CD4-positive, CD25-positive, alpha-beta regulatory T cell (primary cell): ENCODE measurements at regions not wholly inside any gene's neighbourhood (a gene's known extent, or its start where the extent isn't known, plus 50 kb on each side); places are given as distances from the start of the nearest gene placed in this dataset.
A peak's percentile ranks its signal among the peaks of the same experiment; 100 is the strongest.
"Not testable (repeated sequence)": the region's sequence is repeated elsewhere in the genome, so short reads cannot be mapped to it uniquely, and the experiment has no call there.

Source experiments
- ATAC-seq, 2 donors: fragments of 150-1000 bp; cut with Tn5 transposase; one replicate each; pipeline ENCODE4 v1.10.0; 2021; ENCODE audit warnings: low read depth in 2 of 2, moderate number of reproducible peaks in 2 of 2, moderate library complexity in 1 of 2
- DNase-seq, 3 donors: peaks; one replicate each; pipeline versions ENCODE4 v3.0.0 to v3.0.0-alpha.2; 2012 to 2022; ENCODE audit warnings: mixed read lengths in 1 of 3
- H3K27ac ChIP-seq: one replicate; pipeline ENCODE4 v1.7.0; 2013; ENCODE audit warnings: mild to moderate bottlenecking, low read length; ENCODE audit not compliant: insufficient read depth, poor library complexity, severe bottlenecking
- H3K27me3 ChIP-seq: one replicate; pipeline ENCODE4 v1.7.0; 2013; ENCODE audit warnings: low read length; ENCODE audit not compliant: control insufficient read depth, insufficient read depth
- H3K36me3 ChIP-seq: one replicate; pipeline ENCODE4 v1.7.0; 2013; ENCODE audit warnings: mild to moderate bottlenecking, low read length, moderate library complexity; ENCODE audit not compliant: control insufficient read depth, insufficient read depth
- H3K4me1 ChIP-seq: 2 replicates; pipeline ENCODE4 v1.7.0; 2013; ENCODE audit warnings: mild to moderate bottlenecking, low read length; ENCODE audit not compliant: insufficient read depth, control insufficient read depth, poor library complexity, severe bottlenecking
- H3K4me3 ChIP-seq: one replicate; pipeline ENCODE4 v1.7.0; 2013; ENCODE audit warnings: low read depth, mild to moderate bottlenecking, low read length, moderate library complexity
- H3K9me3 ChIP-seq, 2 experiments: 1 replicate in 1 of 2; 2 replicates in 1 of 2; pipeline ENCODE4 v1.7.0; 2013; ENCODE audit warnings: low read length in 2 of 2, mild to moderate bottlenecking in 1 of 2, moderate library complexity in 1 of 2; ENCODE audit not compliant: control insufficient read depth in 2 of 2
- H3K27ac Mint-ChIP-seq, 3 donors: one replicate each; pipeline ENCODE4 v1.8.0; 2020 to 2022; ENCODE audit warnings: mild to moderate bottlenecking in 3 of 3, mixed read lengths in 3 of 3, moderate library complexity in 2 of 3
- H3K27me3 Mint-ChIP-seq: one replicate; pipeline ENCODE4 v1.8.0; 2022; ENCODE audit warnings: mild to moderate bottlenecking, mixed read lengths
- H3K36me3 Mint-ChIP-seq: one replicate; pipeline ENCODE4 v1.8.0; 2020; ENCODE audit warnings: mixed read lengths
- H3K4me1 Mint-ChIP-seq, 4 donors: one replicate each; pipeline ENCODE4 v1.8.0; 2020 to 2022; ENCODE audit warnings: mixed read lengths in 4 of 4, mild to moderate bottlenecking in 1 of 4
- H3K4me3 Mint-ChIP-seq, 4 donors: one replicate each; pipeline ENCODE4 v1.8.0; 2020 to 2022; ENCODE audit warnings: mild to moderate bottlenecking in 4 of 4, mixed read lengths in 4 of 4, moderate library complexity in 3 of 4
- H3K9me3 Mint-ChIP-seq, 7 donors: one replicate each; pipeline ENCODE4 v1.8.0; 2020 to 2022; ENCODE audit warnings: mixed read lengths in 7 of 7, mild to moderate bottlenecking in 3 of 7, moderate library complexity in 2 of 7

DNA sequence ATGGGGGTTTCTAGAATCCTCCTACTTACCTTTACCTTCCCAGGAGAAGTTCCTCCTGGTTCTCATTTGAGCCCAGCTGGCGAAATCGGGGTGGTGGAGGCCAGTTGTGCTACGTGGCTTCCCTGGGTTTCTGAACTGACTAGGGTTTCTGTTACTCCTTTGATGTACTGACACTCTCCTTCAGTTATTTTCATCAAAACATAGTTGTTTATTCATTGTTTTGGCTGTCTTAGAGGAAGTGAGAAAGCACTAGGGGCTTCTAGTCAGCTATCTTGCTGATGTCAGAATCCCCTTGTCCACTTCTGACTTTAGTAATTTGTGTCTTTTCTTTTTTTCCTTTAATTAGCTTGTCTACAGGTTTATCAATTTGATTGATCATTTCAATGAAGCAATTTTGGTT is 332.2 kb upstream of the TANK start:
- H3K4me3 Mint-ChIP-seq = no peak overlapping the region
- no peak overlapping the region for H3K4me3 ChIP-seq
- no peaks in the 10 kb centered on the region for H3K27me3 ChIP-seq
- H3K27me3 Mint-ChIP-seq = peaks cover 5% of the 10 kb centered on the region
- peak overlapping the region in 1 of 3 donors; percentile 62 for H3K27ac Mint-ChIP-seq
- no peak overlapping the region for H3K27ac ChIP-seq
- H3K36me3 ChIP-seq = no peaks in the 10 kb centered on the region
- no peaks in the 10 kb centered on the region for H3K4me1 ChIP-seq
- peaks cover 0 to 33% (median 9%) of the 10 kb centered on the region in 7 donors for H3K9me3 Mint-ChIP-seq
- no peaks in the 10 kb centered on the region for H3K4me1 Mint-ChIP-seq
- no peak for ATAC-seq
- DNase-seq = no peak
- peaks cover 14 to 24% of the 10 kb centered on the region in 2 experiments for H3K9me3 ChIP-seq
- H3K36me3 Mint-ChIP-seq = no peaks in the 10 kb centered on the region

DNA sequence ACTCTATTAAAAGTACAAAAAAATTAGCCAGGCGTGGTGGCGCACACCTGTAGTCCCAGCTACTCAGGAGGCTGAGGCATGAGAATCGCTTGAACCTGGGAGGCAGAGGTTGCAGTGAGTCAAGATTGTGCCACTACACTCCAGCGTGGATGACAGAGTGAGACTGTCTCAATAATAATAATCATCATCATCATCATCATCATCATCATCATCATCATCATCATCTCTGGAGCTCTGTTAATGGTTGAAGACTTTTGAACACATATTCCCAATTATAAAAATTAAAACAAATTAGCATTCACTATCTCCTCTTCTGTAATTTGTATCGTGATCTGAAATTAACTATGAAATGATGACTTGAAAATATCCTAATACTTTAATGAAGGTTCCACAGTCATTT is 327.8 kb upstream of the TANK start:
- H3K27me3 Mint-ChIP-seq, H3K9me3 ChIP-seq, H3K9me3 Mint-ChIP-seq, H3K27me3 ChIP-seq, H3K4me1 ChIP-seq, H3K4me3 Mint-ChIP-seq, H3K27ac Mint-ChIP-seq, H3K36me3 ChIP-seq, DNase-seq, H3K4me3 ChIP-seq, H3K27ac ChIP-seq, ATAC-seq, H3K4me1 Mint-ChIP-seq, H3K36me3 Mint-ChIP-seq: not testable (repeated sequence)

DNA sequence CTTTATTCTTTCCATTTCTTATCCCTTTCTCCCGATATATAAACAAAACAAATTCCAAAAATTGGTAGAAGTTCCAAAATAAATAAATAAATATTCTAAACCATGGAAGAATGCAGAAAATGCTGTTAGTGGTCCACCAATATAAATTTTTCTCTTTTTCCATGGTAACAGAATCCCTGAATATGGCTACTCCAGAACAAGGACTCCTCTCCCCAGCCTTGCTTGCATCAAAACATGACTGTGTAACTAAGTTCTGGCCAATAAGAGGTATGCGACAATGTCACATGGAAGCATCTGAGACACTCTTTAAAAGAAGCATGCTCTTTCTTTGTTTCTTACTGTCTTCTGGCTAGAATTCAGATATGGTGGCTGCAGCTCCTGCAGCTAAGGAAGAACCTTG is 325.1 kb upstream of the TANK start:
- Histone ChIP-seq H3K36me3 (no peaks in the 10 kb centered on the region), H3K27ac (no peak overlapping the region), H3K4me1 (no peaks in the 10 kb centered on the region), H3K4me3 (no peak overlapping the region), H3K27me3 (no peaks in the 10 kb centered on the region), H3K9me3 (no peaks in the 10 kb centered on the region)
- no peaks in the 10 kb centered on the region for H3K4me1 Mint-ChIP-seq
- H3K4me3 Mint-ChIP-seq = no peak overlapping the region
- H3K27me3 Mint-ChIP-seq = no peaks in the 10 kb centered on the region
- H3K9me3 Mint-ChIP-seq = peaks cover 0 to 3% (median 0%) of the 10 kb centered on the region in 7 donors
- ATAC-seq (no peak), DNase-seq (no peak)
- H3K27ac Mint-ChIP-seq = no peak overlapping the region
- H3K36me3 Mint-ChIP-seq = no peaks in the 10 kb centered on the region

DNA sequence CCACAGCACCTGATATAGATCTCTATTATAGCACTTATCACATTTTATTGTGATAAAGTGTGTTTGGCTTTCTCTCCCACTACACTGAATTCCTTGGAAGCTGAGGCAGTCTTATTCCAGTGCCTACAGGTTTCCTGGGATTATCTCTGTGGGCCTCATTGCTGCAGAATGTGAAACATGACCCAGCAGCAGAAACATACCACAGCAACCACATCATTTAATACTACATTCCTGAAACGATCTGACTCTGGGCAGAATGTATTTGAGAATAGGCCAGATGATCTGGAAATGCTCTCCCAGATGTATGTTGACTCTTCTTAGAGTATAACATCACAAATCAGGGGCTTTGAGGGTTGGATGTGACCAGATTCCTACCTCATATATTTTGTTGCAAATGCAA is 323.5 kb upstream of the TANK start:
- H3K9me3 ChIP-seq = no peaks in the 10 kb centered on the region
- H3K27me3 ChIP-seq = no peaks in the 10 kb centered on the region
- Mint-ChIP-seq H3K27me3 (no peaks in the 10 kb centered on the region), H3K9me3 (peaks cover 0 to 5% (median 2%) of the 10 kb centered on the region in 7 donors), H3K36me3 (no peaks in the 10 kb centered on the region), H3K4me1 (no peaks in the 10 kb centered on the region), H3K4me3 (no peak overlapping the region), H3K27ac (no peak overlapping the region)
- DNase-seq (no peak), ATAC-seq (no peak)
- H3K36me3 ChIP-seq = no peaks in the 10 kb centered on the region
- H3K27ac ChIP-seq = no peak overlapping the region
- no peaks in the 10 kb centered on the region for H3K4me1 ChIP-seq
- H3K4me3 ChIP-seq = no peak overlapping the region

DNA sequence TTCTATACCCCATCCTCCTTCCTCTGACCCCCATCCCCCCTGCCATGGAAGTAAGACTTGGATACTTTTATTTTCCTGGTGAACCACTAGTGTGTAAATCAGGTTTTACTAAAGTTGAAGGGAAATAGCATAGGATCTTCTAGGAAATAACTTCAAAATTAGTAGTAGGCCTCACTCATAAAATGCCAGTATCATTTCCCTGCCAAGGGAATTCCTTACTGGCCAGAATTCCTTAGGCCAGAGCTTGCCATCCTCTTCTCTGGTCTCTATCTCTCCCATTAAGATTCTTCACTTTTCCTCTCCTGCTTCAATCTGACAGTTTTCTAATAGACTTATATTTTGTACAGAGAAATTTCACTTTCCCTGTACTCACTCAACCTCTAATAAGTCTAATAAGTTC is 322.8 kb upstream of the TANK start:
- Mint-ChIP-seq H3K9me3 (peaks cover 0 to 5% (median 3%) of the 10 kb centered on the region in 7 donors), H3K4me1 (no peaks in the 10 kb centered on the region), H3K27me3 (no peaks in the 10 kb centered on the region), H3K27ac (no peak overlapping the region), H3K4me3 (no peak overlapping the region), H3K36me3 (no peaks in the 10 kb centered on the region)
- Histone ChIP-seq H3K4me1 (no peaks in the 10 kb centered on the region), H3K9me3 (no peaks in the 10 kb centered on the region), H3K27me3 (no peaks in the 10 kb centered on the region), H3K36me3 (no peaks in the 10 kb centered on the region), H3K27ac (no peak overlapping the region), H3K4me3 (no peak overlapping the region)
- DNase-seq = no peak
- no peak for ATAC-seq

DNA sequence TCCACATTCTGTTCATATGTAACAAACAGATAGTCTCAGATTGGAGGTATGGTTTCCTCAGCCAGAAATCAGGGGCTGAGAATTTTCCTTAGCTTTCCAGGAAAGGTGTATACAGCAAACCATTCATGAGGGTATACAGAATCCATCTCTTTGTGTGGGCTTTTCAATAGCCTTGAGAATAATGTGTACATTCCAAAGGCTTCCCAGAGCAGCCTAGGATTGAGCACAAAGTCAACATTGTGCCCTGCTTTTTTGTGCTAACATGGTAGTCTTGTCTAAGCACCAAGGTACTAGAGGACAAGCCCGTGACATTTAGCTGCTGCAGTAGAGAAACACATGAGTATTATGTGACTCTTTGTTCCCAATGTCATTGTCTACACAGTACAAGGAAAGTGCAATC is 322.1 kb upstream of the TANK start:
- no peak overlapping the region for H3K4me3 ChIP-seq
- Mint-ChIP-seq H3K4me1 (no peaks in the 10 kb centered on the region), H3K4me3 (no peak overlapping the region), H3K9me3 (peaks cover 1 to 10% (median 3%) of the 10 kb centered on the region in 7 donors), H3K27ac (no peak overlapping the region), H3K27me3 (no peaks in the 10 kb centered on the region), H3K36me3 (no peaks in the 10 kb centered on the region)
- no peaks in the 10 kb centered on the region for H3K27me3 ChIP-seq
- H3K4me1 ChIP-seq = no peaks in the 10 kb centered on the region
- ATAC-seq (no peak), DNase-seq (no peak)
- no peaks in the 10 kb centered on the region for H3K9me3 ChIP-seq
- no peaks in the 10 kb centered on the region for H3K36me3 ChIP-seq
- H3K27ac ChIP-seq = no peak overlapping the region

DNA sequence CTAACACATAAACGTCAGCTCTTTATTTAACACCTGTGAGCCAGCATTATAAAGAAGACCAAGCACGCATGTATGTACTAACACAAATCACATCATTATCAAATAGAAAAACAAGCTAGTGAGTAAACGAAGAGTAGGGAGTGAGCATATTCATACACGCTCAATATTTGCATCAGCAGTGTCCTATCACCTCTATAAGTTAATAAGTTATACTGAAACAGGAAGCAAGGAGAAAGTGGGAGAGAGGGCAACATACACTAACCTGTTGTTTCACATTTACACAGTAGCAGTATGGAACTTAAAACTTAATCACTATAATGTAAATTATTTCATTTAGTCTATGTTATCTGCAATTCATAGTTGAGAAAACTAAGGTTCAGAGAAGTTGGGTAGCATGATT is 321.5 kb upstream of the TANK start:
- DNase-seq = no peak
- no peaks in the 10 kb centered on the region for H3K9me3 ChIP-seq
- Mint-ChIP-seq H3K36me3 (no peaks in the 10 kb centered on the region), H3K9me3 (peaks cover 1 to 16% (median 5%) of the 10 kb centered on the region in 7 donors), H3K27me3 (no peaks in the 10 kb centered on the region), H3K27ac (no peak overlapping the region), H3K4me3 (no peak overlapping the region), H3K4me1 (no peaks in the 10 kb centered on the region)
- no peak for ATAC-seq
- no peak overlapping the region for H3K4me3 ChIP-seq
- H3K27ac ChIP-seq = no peak overlapping the region
- H3K27me3 ChIP-seq = no peaks in the 10 kb centered on the region
- no peaks in the 10 kb centered on the region for H3K4me1 ChIP-seq
- H3K36me3 ChIP-seq = no peaks in the 10 kb centered on the region

DNA sequence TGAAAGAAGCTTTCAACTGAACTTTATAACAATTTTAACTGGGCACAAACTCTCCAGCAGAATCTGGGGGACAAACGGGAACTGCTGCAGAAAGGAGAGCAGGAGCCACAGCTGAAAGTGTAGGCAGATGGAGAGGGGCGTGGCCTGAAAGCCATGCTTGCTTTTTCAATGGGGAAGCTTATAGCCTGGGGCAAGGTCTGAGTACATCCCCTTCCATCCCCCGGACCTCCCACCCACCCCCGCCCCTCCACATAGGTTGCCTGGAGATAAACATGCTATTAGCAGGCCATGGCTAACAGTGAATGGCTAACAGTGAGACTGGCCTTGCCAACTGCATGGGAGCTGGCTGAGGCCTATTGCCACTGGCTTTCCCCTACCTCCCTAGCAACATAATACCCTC is 317.9 kb upstream of the TANK start:
- H3K27ac Mint-ChIP-seq = no peak overlapping the region
- H3K27me3 Mint-ChIP-seq = peaks cover 3% of the 10 kb centered on the region
- no peaks in the 10 kb centered on the region for H3K9me3 ChIP-seq
- no peak overlapping the region for H3K4me3 ChIP-seq
- ATAC-seq (no peak), DNase-seq (no peak)
- no peak overlapping the region for H3K4me3 Mint-ChIP-seq
- no peaks in the 10 kb centered on the region for H3K4me1 Mint-ChIP-seq
- H3K27me3 ChIP-seq = no peaks in the 10 kb centered on the region
- H3K27ac ChIP-seq = no peak overlapping the region
- peaks cover 1 to 18% (median 7%) of the 10 kb centered on the region in 7 donors for H3K9me3 Mint-ChIP-seq
- no peaks in the 10 kb centered on the region for H3K36me3 Mint-ChIP-seq
- no peaks in the 10 kb centered on the region for H3K4me1 ChIP-seq
- H3K36me3 ChIP-seq = no peaks in the 10 kb centered on the region
